SK-N-SH (cell line): ENCODE measurements at regions not wholly inside any gene's neighbourhood (a gene's known extent, or its start where the extent isn't known, plus 50 kb on each side); places are given as distances from the start of the nearest gene placed in this dataset.

Source experiments
- CTCF ChIP-seq: fragments of 200-600 bp; sonication (generic); IDR thresholded peaks from 2 replicates; pipeline ENCODE4 v1.6.1; 2017; ENCODE audit warnings: antibody characterized with exemption, mild to moderate bottlenecking, moderate library complexity
- JUND ChIP-seq: IDR thresholded peaks from 2 replicates; pipeline ENCODE4 v1.4.0; 2012
- RXRA ChIP-seq: IDR thresholded peaks from 2 replicates; pipeline ENCODE4 v1.4.0; 2012; ENCODE audit warnings: low read depth, mild to moderate bottlenecking, borderline replicate concordance
- TAF1 ChIP-seq: IDR thresholded peaks from 2 replicates; pipeline ENCODE4 v1.6.1; 2012; ENCODE audit warnings: low read depth, mild to moderate bottlenecking, low read length, moderate library complexity, borderline replicate concordance

GRCh38 chr10:45160271-45160670, 155.1 kb downstream of the OR13A1 start:
- TF ChIP-seq TAF1 = no peak
- TF ChIP-seq CTCF = no peak
- no peak for TF ChIP-seq JUND
- no peak for TF ChIP-seq RXRA
